Esophagus muscularis mucosa (tissue), 3 donors: ENCODE measurements at regions not wholly inside any gene's neighbourhood (a gene's known extent, or its start where the extent isn't known, plus 50 kb on each side); places are given as distances from the start of the nearest gene placed in this dataset.

ENCODE experiments used
- POLR2A ChIP-seq: fragments of 450-650 bp; IDR thresholded peaks from one replicate; pipeline ENCODE4 v1.6.1; 2017; ENCODE audit warnings: antibody characterized with exemption, moderate library complexity, mild to moderate bottlenecking, low read depth
- TF ChIP-seq, protein P1 (sequence below), 3 experiments: fragments of 200-600 bp in 2 of 3; fragments of 450-650 bp in 1 of 3; sonication (generic) in 2 of 3; IDR thresholded peaks; one replicate each; pipeline ENCODE4 v1.5.1; 2017 to 2019; ENCODE audit warnings: antibody characterized with exemption in 3 of 3, mild to moderate bottlenecking in 2 of 3, moderate library complexity in 1 of 3

DNA sequence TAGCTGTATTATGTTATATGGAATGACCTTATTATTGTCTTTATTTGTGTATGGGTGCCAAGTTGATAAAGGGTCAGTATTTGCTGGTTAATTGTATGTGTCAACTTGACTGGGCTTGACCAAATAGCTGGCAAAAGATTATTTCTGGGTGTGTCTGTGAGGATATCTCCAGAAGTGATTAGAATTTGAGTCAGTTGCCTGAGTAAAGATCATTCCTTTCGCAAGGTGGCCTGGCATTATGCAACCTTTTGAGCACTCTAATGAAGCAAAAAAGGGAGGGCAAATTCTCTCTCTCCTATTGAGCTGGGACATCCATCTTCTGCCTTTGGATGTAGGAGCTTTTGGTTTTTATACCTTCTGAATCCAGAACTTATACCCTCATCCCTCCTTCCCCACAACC, 82.2 kb downstream of the ATXN7L3B start:
- TF ChIP-seq POLR2A, result no peak
- TF ChIP-seq, protein P1, sequence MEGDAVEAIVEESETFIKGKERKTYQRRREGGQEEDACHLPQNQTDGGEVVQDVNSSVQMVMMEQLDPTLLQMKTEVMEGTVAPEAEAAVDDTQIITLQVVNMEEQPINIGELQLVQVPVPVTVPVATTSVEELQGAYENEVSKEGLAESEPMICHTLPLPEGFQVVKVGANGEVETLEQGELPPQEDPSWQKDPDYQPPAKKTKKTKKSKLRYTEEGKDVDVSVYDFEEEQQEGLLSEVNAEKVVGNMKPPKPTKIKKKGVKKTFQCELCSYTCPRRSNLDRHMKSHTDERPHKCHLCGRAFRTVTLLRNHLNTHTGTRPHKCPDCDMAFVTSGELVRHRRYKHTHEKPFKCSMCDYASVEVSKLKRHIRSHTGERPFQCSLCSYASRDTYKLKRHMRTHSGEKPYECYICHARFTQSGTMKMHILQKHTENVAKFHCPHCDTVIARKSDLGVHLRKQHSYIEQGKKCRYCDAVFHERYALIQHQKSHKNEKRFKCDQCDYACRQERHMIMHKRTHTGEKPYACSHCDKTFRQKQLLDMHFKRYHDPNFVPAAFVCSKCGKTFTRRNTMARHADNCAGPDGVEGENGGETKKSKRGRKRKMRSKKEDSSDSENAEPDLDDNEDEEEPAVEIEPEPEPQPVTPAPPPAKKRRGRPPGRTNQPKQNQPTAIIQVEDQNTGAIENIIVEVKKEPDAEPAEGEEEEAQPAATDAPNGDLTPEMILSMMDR (IDR thresholded peaks at IDR 0.05), result no peak
